SK-N-DZ (cell line): ENCODE measurements at regions not wholly inside any gene's neighbourhood (a gene's known extent, or its start where the extent isn't known, plus 50 kb on each side); places are given as distances from the start of the nearest gene placed in this dataset.
"Not testable (repeated sequence)": the region's sequence is repeated elsewhere in the genome, so short reads cannot be mapped to it uniquely, and the experiment has no call there.

Experiments used
- DNase-seq: peaks from one replicate; pipeline ENCODE4 v3.0.0-alpha.2; 2015; ENCODE audit warnings: low spot score

DNA sequence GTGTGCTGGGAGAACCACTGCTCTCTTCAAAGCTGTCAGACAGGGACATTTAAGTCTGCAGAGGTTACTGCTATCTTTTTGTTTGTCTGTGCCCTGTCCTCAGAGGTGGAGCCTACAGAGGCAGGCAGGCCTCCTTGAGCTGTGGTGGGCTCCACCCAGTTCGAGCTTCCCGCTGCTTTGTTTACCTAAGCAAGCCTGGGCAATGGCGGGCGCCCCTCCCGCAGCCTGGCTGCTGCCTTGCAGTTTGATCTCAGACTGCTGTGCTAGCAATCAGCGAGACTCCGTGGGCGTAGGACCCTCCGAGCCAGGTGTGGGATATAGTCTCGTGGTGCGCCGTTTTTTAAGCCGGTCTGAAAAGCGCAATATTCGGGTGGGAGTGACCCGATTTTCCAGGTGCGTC, 164.0 kb downstream of the HRH4 start:
- DNase-seq, result not testable (repeated sequence)

DNA sequence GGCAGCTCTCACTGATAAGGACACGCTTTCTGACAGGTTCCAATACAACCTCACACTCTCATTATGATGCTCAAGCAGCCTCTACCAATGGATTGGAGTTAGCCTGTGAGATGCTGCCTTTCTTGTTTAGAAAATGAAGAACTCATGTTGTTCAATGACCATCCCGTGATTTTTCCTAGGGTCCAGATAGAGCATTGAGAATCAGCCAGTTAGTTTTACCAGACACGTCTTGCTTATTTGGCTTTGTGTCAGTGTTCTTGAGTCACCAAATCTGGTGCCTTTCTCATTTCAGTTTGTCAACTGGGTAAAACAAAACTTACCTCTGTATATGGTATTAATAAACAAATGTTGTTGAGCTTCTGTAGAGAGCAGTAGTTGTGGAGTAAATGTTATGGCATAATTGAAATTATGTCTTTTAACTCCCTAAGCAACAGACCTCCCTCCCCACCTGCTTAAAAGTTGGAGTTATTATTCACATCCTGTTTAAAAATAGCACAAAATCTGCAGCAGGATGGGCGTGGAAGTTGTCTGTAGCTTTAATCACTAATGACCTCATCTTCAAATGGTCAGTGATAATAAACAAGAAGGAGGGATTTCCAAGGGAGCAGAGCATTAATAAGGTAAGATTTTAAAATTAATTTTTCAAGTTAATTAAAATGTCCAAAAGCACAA, 167.3 kb downstream of the HRH4 start:
- DNase-seq, result no peak

DNA sequence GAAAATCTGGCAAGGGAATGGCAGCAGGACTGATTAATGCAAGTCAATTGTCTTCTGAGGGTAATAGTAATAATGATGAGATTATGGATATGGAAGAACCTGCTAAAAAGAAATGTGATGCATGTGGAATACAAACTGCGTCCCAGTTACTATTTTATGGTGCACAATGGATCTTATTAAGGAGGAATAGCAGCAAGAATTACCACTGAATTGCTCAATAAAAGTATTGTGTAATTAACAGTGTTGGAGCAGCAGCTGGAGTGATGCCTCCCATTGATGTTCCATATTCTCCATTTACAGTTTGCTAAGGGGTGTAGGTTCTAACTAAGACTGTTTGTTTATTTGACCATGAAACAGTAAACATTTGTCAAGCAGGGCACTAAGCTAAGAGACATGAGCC, 167.9 kb downstream of the HRH4 start:
- DNase-seq, result no peak

DNA sequence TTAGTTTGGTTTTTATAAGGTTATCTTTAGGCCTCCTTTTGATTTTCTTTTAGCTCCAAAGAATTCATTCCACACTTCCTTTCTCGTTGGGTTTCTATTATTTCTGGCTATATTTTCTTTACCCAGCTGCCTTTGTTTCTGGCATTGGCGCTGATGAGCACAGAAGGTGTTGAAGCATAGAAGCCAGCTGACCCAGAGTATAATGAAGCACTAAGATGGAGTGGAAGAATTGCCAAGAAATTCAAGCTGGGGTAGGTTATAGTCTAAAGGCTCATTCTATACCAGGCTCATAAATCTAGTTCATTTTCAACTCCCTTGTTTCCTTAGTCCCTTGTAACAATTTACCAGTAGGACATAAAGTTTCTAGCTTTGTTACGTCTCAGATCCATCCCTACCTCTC, 169.5 kb downstream of the HRH4 start:
- DNase-seq, result no peak

DNA sequence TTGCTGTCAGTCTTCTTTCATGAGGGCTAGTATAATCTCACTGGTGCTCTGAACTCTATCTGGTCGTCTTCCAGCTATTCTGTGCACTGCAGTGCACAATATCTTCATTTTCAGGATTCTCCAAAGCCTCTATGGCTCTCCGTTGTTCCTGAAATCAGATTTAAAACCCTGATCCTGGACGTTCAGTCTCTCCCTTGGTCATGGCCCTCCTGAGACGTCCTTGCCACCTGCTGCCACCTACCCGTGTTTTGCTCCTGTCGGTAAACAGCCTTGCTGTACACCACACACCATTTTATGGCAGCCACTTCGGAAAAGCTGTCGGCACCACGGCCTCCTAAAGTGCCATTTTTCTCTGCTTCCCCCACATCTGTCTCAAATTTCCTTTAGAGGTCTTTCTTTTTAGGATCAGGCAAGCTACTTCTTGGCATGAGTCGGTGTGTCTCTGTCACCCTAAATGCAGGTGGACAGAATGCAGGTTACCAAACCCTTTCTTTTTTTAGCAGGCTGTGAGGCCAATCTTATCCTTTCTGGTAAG, 170.0 kb downstream of the HRH4 start:
- no peak for DNase-seq

DNA sequence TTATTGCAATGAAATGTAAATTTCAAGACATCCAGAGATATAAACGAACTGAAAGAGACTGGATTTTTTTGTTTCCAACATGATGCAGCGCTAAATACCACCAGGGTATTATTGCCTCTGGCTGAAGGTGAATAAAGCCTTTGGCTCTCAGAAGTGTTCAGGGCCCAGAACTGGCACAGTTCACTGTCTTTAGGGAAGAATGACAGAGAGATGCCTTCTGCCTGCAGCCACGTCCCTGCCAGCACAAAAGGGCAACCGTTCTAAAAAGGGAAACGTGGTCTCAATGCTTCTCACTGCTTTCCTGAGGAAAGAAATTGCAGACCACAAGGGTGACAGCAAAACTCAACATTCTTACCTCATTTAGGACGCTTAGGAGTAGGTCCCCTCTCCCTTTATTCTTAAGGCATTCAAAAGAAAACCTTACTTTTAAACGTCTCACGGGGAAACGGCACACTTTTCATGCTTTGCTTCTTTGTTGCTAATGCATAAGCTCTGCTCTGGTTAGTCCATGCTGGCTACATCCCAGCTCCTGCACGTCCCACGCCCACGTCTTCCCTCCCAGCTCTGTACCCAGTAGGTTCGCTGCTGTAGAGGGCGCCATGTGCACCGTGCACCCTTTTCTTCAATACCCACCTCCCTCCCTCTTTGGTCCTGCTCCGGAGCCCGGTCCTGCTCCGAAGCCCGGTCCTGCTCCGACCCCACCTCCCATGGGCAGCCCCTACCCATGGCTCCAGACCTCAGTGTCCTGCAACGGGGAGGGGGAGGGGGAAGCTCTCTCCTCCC, 171.0 kb downstream of the HRH4 start:
- DNase-seq, result no peak

DNA sequence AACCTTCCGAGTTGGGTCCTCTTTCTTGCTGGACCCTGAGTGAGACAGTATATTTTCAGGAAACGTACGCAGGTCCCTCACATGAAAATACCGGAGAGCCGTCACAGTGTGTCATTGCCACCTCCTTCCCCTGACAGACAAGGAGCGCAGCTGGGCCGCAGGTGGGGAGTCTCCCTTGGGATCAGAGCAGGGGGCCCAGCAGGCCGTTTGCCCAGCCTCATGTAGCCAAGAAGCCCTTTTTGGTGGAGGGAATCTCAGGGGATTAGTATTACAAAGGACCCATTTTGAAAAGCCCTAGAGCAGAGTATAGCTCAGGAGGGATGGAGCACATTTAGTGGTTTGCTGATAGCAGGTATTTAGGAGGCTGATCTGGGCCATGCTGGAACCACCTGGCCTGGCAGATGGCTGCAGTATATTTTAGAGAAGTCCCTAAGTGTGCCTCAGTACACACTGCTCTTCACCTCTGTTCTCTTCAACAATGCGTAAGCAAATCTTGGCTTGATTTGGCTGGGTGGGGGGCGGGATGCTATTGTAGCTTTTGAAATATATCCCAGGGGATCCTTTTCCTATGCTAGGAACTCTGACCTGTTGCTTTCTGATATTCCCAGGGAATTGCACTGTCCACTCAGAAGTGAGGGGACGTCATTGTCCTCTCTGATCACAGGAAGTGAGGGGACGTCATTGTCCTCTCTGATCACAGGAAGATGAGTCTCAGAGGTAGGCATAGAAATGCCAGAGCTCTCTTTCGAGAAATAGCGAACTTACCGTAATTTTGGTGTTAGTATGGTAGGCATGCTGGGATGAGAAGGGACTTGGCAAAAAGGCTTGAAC, 171.9 kb downstream of the HRH4 start:
- DNase-seq, result no peak

DNA sequence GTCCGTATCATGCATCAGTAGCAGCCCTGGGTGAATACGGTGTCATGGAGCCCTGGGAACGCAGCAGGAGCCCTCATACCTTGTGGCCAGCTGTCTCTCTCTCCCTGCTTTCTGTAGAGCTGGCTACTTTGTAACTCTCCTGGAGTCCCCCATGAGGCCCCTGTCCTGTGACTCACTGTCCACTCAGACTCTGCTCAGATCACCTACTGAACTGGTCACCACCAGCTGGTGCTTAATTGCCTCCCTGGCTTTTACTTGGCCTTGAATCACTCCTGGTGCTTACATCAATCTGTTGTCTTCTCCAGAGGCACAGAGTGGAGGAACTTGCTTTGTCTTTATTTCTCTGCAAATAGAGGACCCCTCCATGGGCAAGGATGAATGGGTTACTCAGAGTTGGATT, 172.7 kb downstream of the HRH4 start:
- DNase-seq, result no peak

DNA sequence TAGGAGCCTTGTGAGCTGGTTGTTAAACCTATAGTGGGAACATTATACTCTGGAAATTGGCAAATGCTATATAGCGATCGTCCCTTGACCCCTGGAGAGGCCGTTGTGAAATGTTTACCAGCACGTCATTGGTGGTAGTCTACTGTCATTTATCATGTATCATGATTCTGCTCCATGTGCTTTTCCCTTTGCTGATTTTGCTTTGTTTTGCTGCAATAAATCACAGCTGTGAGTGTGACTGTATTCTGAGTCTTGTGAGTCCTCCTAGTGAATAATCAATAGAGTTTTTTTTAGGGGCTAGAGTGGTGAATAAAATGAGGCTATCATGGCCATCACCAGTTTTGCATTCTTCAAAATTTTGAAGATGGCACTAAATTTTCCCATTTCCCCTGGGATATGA, 189.1 kb downstream of the HRH4 start:
- DNase-seq, result no peak

DNA sequence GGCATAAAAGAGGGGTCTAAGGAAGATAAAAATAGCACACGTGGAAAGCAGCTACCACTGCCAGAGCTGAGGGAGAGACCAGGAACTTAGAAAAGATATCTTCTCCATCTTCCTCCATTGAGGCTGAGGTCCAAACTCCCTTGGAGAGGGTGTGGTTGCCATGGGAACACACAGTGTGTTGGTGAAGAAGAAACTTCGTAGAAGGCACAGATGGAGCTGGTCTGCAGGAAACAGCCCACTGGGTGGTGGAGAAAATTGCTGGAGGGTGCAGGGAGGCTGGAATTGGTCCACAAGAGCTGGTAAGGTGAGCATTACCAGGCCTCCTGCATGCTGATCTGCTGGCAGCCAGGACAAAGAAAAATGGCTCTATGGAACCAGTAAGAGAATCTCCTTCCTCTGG, 191.0 kb downstream of the HRH4 start:
- no peak for DNase-seq

DNA sequence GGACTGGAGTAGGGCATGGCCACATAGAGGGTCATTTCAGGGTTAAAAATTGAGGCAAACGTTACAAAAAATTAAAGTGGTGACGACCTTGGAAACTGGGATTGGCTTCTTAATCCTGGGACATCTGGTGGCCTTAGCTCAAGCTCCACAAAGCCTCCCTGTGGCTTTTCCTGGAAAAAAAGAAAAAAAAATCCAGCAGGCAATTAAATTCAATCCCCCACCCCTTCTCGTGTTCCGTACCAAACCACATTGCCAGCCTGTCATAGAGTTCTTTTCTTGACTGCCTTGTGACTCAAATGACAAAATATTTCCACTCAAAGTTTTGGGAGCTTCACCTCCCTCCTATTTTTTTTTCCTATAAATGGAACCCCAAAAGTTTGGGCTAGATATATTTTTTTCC, 195.6 kb downstream of the HRH4 start:
- DNase-seq, result no peak

DNA sequence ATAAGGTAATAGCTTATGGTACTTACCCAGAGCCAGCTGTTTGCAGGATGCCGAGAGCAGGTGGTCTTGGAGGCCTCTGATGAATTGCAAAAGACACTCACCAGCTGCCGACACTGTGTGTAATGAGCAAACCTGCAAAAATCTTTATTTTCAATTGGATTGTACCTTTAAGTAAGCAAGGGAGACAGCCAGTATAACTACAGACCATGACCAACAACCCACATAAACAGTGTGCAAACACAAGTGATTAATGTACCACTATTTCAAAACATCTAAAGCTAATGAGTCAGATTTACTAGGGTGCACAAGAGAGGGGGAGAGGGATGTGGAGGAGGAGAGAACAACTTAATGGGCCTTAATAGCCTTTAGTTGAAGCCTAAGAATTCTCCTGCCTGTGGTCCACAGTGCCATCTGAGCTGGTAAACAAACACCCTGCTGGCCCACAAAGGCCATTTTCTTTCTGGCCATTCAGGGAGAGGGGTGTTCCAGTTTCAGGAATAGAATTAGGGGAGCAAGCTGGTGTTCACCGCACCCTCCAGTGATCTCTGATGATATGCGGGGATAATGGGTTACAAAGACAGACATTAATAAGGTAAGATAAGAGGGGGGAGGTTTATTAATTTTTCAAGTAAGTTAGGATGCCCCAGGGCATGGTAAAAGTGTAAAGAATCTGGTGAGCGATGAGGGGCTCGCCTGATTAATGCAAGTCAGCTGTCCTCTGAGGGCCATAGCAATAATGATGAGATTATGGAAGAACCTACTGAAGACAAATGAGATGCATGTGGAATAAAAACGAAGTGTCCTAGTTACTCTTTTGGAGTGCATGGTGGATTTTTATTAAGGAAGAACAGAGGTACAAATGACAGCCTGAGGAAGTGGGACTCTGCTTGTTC, 196.4 kb downstream of the HRH4 start:
- peak; percentile 20 for DNase-seq

DNA sequence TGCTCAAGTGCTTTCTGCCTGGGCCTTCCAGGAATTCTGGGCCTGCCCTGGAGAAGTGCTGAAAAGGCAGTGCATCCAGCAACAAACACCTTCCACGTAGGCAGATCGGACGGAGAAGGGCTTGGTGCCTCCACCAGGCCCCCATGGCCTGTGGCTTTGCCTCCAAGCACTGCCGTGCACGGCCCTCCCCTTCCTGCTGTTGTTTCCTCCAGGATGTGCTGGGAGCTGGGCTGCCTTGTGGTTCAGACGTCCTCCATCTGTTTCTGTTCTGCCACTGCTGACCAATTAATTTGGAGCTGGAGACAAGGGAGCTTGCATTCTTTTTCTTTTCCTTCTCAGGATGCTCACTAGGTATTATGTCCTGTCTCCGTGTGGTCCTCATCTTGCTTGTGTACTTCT, 197.0 kb downstream of the HRH4 start:
- DNase-seq, result peak; percentile 13

DNA sequence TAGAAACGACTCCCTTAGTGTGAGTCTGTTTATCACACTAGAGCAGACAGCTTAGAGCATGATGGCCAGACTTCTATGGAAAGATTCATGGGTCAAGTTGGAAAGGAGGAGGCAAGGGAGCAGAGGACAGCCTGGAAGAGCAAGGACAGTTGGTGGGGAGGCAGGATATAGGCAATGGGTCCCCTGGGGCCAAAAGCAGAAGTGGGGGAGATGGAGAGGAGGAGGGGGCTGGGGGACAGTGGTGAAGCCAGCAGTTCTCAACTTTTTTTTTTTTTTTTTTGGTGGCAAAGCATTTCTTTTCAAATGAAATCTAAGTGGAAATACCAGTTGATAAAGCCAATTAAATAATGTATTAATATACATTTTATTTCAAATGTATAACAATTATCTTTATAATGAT, 197.9 kb downstream of the HRH4 start:
- DNase-seq, result no peak

DNA sequence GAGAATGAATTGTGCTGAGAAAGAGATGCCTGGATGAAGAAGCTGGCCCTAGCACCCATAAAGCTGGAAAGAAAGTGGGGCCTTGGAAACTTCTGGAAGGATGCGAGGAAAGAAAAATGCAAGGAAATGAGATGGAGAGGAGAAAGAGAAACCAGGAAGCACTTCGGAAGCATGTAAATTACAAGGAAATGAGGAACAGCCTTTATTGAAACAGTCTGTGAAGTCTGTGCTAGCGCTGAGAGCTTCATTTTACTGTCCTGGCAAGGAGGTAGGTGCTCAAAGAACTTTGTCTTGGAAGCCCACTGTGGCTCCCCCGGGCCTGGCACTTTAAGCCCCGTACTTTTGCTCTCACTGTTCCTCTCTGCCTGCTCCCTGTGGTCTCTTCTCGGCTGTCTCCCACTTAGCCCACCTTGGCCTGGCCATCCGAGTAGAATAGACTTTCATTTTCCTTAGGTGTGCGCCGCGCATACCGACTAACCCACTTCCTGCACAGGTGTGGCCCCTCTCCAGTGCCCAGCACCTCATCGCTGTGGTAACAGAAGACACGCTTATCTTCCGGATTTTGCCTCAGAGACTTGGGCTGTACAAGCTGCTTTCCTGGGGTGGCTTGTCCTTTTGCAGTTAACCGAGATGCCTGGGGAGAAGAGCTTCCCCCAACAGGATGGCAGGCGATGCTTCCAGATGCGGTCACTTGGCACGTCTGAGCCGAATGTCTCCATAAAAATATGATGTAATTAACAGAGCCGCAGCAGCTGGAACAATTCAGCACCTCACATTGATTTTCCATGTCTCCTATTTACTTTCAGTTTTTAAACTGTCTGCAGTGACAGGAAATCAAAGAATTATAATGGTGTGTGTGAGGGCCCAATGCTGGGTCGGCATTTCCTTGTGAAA, 199.6 kb downstream of the HRH4 start:
- DNase-seq, result no peak

DNA sequence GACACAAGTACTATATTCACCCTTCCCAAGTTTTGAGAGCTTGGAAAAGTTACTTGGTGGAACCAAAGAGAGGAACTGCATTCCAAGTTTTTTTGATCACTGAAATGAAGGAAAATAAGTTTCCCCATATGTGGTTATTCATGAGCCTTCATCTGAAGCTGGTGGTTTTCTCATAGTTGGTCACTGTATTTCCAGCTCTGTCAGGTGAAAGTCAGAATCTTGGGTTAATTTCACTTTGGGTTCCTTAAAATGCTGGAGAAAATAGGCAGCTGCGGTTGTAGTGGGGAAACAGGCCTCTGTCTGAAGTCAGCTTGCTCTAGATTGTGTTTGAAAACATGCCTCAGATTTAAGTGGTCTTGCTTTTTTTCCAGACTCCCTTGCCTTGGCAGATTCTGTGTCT, 200.5 kb downstream of the HRH4 start:
- no peak for DNase-seq

DNA sequence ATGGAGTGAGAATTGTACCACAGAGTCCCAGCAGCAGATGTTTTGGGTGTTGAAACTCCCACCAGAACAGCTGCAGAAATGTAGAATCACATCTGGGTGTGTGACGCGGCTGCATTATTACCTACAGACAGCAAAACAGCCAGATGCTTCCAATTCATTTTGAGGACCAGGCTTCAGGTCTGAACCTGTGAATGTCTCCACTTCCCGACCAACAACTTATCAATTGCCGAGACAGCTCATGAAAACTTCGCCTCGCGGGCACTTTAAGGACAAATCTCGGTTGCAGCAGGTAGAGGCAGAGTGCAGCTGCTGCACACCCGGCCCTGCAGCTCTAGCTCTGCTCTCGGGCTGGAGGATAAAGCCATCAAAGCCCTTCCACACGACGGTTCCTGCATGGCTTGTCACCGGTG, 202.0 kb downstream of the HRH4 start:
- DNase-seq, result peak; percentile 11

DNA sequence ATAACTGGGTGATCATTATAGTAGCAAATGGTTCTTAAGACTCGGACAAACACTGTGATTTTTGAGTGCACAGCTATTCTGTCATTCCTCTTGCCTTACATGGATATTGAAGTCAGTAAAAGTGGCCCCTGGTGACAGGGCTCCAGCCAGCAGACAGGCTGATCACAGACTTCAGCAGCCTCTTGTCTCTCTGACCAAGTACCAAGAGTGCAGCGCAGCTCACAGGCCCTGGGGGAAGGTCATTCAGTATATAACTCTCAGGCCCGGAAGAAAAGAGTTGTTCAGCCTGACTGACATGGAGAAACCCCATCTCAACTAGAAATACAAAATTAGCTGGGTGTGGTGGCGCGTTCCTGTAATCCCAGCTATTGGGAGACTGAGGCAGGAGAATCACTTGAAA, 202.6 kb downstream of the HRH4 start:
- DNase-seq, result no peak

DNA sequence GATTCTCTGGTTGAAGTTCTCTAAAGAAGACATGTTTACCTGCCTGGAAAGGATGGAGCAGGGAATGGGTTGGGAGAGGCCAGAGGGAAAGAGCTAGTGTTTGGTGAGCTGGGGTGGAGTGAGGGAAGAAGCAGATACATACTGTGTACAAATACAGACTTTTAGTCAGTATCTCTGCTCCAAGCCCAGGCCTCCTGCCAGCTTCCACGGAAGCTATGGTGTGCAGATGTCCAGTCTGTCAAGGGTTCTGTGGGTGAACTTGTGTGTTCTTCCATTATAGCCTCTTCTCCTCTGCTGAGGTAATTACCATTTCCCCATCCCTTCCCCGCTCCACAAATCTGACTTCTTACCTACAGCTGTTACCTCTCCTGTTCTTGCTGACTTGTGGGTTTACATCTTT, 208.6 kb downstream of the HRH4 start:
- no peak for DNase-seq

DNA sequence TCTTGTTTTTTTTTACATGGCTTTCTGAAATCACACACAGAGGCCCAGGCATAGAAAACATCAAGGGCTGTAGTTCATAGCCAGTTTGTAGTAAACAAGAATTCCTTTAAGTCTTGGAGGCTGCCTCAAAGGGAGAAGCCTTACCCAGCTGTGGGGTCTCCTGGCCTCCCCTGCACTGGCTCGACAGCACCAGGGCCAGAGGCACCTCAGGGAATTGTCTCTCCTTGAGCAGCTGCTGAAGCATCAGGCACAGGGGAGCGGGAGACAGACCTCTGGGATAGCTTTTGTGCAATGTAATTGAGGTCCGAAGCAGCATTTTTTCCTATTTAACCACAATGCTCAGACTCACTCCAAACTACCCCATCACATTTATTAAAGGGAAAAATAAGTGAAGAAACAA, 209.1 kb downstream of the HRH4 start:
- DNase-seq, result no peak
